Activated naive CD4-positive, alpha-beta T cell treated with anti-CD3 and anti-CD28 coated beads, Interleukin-2, amount 50 U/mL, for 24 hours (primary cell): ENCODE measurements at regions not wholly inside any gene's neighbourhood (a gene's known extent, or its start where the extent isn't known, plus 50 kb on each side); places are given as distances from the start of the nearest gene placed in this dataset.
A peak's percentile ranks its signal among the peaks of the same experiment; 100 is the strongest.
"Not testable (repeated sequence)": the region's sequence is repeated elsewhere in the genome, so short reads cannot be mapped to it uniquely, and the experiment has no call there.

Experiments used
- H3K27ac Mint-ChIP-seq: one replicate; pipeline ENCODE4 v1.8.0; 2021; ENCODE audit warnings: mild to moderate bottlenecking, mixed read lengths
- H3K27me3 Mint-ChIP-seq: one replicate; pipeline ENCODE4 v1.8.0; 2021; ENCODE audit warnings: mixed read lengths
- H3K36me3 Mint-ChIP-seq: one replicate; pipeline ENCODE4 v1.8.0; 2021; ENCODE audit warnings: mixed read lengths
- H3K4me1 Mint-ChIP-seq: one replicate; pipeline ENCODE4 v1.8.0; 2021; ENCODE audit warnings: mixed read lengths
- H3K4me3 Mint-ChIP-seq: one replicate; pipeline ENCODE4 v1.8.0; 2021; ENCODE audit warnings: mild to moderate bottlenecking, mixed read lengths
- H3K9me3 Mint-ChIP-seq: one replicate; pipeline ENCODE4 v1.8.0; 2021; ENCODE audit warnings: mixed read lengths

DNA sequence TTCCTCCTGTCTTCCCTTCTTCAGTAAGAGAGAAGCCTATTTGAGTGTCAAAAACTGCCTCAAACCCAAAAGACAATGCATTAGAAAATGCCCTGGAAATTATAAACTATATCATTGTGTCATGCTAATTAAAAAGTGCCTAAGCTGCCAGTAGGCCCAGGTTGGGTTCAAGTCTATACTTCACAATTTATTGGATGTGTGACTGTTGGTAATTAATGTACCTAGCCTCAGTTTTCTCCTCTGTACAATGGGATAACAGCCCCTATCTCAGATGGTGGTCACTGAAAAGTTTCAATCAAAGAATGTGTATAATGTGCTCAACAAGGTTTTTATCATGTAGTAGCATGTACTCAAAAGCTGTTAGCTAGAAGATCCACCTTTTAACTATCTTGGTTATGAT, 246.9 kb upstream of the DUSP10 start:
- Mint-ChIP-seq H3K27me3 (no peaks in the 10 kb centered on the region), H3K27ac (no peak overlapping the region), H3K36me3 (no peaks in the 10 kb centered on the region), H3K9me3 (no peaks in the 10 kb centered on the region), H3K4me3 (no peak overlapping the region), H3K4me1 (peaks cover 16% of the 10 kb centered on the region)

DNA sequence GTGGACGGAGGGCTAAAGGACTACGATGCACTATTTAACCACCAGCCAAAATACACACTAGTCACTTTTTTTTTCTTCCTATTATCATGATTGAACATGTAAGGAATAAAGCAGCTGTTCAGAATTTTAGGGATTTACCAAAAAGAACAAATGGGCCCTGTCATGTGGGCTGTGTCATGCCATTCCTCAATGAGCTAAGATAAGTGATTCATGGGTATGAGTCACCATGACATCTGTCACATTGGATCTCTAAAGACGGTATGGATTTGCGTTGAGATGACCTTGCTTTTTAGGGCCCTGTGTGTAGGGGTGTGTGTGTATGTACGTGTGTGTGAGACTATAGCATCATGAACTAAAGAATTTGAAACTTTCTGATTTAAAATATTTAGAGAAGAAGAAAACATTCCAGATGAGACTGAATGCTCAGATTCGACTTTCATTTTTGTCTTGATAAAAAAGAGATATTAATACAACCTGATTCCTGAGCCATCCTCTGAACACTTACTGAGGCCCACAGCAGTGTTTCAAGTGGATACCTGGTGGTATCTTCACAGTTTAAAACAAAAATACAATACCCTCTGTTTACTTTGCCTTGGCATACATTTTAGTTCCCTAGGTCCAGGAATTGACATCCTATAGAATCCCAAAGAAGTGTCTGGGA, 246.1 kb upstream of the DUSP10 start:
- Mint-ChIP-seq H3K4me1 (peaks cover 13% of the 10 kb centered on the region), H3K9me3 (no peaks in the 10 kb centered on the region), H3K27me3 (peaks cover 3% of the 10 kb centered on the region), H3K4me3 (no peak overlapping the region), H3K27ac (no peak overlapping the region), H3K36me3 (no peaks in the 10 kb centered on the region)

DNA sequence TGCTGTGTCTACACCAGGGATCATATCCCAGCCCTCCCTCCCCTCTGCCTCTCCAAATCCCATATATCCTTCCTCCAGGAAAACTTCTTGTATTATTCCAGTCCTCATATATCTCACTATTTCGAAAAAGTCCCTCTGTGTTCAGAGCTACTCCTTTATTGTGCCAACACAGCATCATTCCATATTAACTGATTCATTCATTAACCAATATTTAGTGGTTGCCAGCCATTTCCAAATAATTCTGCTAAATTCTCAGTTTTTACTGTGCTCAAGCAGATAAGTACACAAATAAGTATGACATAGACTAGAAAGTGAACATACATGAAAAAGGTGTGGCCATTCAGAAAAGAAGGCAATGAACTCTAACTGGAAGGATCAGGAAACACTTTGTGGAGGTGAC, 241.6 kb upstream of the DUSP10 start:
- Mint-ChIP-seq H3K4me3 (no peak overlapping the region), H3K9me3 (no peaks in the 10 kb centered on the region)

GRCh38 chr1:221981461-221981860, 239.6 kb upstream of the DUSP10 start:
- no peaks in the 10 kb centered on the region for H3K9me3 Mint-ChIP-seq
- no peak overlapping the region for H3K4me3 Mint-ChIP-seq
- H3K27me3 Mint-ChIP-seq, result peaks cover 10% of the 10 kb centered on the region
- H3K4me1 Mint-ChIP-seq, result no peaks in the 10 kb centered on the region
- H3K36me3 Mint-ChIP-seq, result no peaks in the 10 kb centered on the region
- H3K27ac Mint-ChIP-seq, result no peak overlapping the region

More for the DNA sequence above, 241.6 kb upstream of the DUSP10 start:
- Mint-ChIP-seq H3K4me1 (no peaks in the 10 kb centered on the region), H3K36me3 (no peaks in the 10 kb centered on the region), H3K27me3 (peaks cover 10% of the 10 kb centered on the region), H3K27ac (no peak overlapping the region)

DNA sequence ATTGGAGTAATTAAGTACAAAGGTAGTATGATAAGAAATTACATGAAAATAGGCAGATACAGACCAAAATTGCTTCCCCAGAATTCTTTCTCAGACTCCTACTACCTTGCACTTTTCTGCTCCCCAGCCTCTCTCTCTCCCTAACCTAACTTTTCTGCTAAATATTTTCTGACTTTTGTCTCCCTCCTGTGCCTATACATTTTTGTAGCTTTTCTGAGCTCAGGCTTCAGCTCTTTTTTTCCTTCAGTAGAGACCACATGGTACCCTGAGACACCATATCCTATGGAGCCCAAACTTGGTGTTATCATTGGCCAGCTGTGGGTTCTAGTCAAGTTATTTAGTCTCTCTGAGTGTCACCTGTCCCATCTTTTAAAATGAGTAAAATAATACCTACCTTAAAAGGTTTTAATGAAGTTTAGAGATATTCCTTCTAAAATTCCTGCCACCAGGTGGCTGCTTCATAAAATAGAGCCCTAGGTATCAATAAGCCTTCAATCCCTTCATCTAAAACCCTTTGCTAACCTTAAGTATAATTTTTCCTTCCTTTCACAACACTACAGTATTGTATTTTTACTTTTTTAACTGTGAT, 237.6 kb upstream of the DUSP10 start:
- Mint-ChIP-seq H3K9me3 (no peaks in the 10 kb centered on the region), H3K4me1 (no peaks in the 10 kb centered on the region), H3K27me3 (peaks cover 10% of the 10 kb centered on the region)

DNA sequence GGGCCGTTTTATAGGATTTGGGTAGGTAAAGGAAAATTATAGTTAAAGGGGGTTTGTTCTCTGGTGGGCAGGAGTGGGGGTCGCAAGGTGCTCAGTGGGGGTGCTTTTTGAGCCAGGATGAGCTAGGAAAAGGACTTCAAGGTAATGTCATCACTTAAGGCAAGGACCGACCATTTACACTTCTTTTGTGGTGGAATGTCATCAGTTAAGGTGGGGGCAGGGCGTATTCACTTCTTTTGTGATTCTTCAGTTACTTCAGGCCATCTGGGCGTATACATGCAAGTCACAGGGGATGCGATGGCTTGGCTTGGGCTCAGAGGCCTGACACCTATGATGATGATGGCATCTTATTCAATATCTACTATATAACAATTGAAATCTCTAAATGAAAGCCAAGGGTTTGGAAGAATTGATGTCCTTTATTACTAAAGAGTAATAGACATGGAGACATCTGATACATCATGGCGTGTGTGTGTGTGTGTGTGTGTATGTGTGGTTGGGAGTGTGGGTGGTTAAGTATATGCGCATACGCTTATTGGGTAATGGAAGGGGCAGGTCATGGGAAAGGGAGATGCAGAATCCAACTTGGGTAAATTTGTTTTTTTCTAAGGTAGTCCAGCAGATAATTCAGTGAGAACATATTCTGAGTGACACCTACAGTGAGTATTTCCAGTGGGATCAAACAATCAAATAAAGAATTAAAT, 236.9 kb upstream of the DUSP10 start:
- not testable (repeated sequence) for H3K4me1 Mint-ChIP-seq, H3K4me3 Mint-ChIP-seq

More for the DNA sequence above, 237.6 kb upstream of the DUSP10 start:
- Mint-ChIP-seq H3K36me3 (no peaks in the 10 kb centered on the region), H3K27ac (no peak overlapping the region), H3K4me3 (no peak overlapping the region)

DNA sequence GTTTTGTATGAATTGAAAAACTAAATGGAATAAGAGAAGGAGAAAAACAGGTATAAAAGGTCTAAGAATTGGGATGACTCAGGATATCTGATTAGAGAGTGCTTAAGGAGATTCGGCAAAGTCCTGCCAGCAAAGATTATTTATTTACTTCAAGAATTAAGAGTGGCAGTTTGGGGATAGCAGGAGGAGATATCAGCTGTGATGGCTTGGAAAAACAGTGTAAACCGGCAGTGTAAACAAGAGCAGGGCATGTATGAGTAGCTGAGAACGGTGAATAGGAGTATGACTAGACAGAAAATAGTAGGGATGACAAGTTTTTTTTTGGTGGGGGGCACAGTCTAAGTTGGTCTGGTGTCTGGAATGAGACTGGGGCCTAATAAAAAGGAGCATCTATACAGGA, 231.9 kb upstream of the DUSP10 start:
- H3K4me1 Mint-ChIP-seq, H3K36me3 Mint-ChIP-seq, H3K27ac Mint-ChIP-seq, H3K9me3 Mint-ChIP-seq, H3K4me3 Mint-ChIP-seq, H3K27me3 Mint-ChIP-seq: not testable (repeated sequence)

More for the DNA sequence above, 236.9 kb upstream of the DUSP10 start:
- H3K27ac Mint-ChIP-seq, H3K27me3 Mint-ChIP-seq, H3K36me3 Mint-ChIP-seq, H3K9me3 Mint-ChIP-seq: not testable (repeated sequence)

GRCh38 chr1:221972276-221973235, 230.7 kb upstream of the DUSP10 start:
- no peaks in the 10 kb centered on the region for H3K4me1 Mint-ChIP-seq
- H3K9me3 Mint-ChIP-seq, result no peaks in the 10 kb centered on the region
- H3K27ac Mint-ChIP-seq, result peak overlapping the region; percentile 48
- no peaks in the 10 kb centered on the region for H3K36me3 Mint-ChIP-seq
- no peak overlapping the region for H3K4me3 Mint-ChIP-seq
- H3K27me3 Mint-ChIP-seq, result no peaks in the 10 kb centered on the region

DNA sequence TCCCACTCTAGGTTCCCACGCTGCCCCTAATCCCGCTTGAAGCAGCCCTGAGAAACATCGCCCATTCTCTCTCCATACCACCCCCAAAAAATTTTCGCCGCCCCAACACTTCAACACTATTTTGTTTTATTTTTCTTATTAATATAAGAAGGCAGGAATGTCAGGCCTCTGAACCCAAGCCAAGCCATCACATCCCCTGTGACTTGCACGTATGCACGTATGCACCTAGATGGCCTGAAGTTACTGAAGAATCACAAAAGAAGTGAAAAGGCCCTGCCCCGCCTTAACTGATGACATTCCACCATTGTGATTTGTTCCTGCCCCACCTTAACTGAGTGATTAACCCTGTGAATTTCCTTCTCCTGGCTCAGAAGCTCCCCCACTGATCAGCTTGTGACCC, 229.1 kb upstream of the DUSP10 start:
- not testable (repeated sequence) for H3K9me3 Mint-ChIP-seq, H3K27me3 Mint-ChIP-seq, H3K4me1 Mint-ChIP-seq, H3K4me3 Mint-ChIP-seq, H3K27ac Mint-ChIP-seq, H3K36me3 Mint-ChIP-seq

- H3K9me3 Mint-ChIP-seq, H3K4me3 Mint-ChIP-seq, H3K4me1 Mint-ChIP-seq, H3K27me3 Mint-ChIP-seq, H3K27ac Mint-ChIP-seq, H3K36me3 Mint-ChIP-seq: not testable (repeated sequence)
These were observed 227.5 kb upstream of the DUSP10 start for GRCh38 chr1:221969298-221969858.

GRCh38 chr1:221967538-221967937, 225.6 kb upstream of the DUSP10 start:
- not testable (repeated sequence) for H3K27me3 Mint-ChIP-seq, H3K36me3 Mint-ChIP-seq, H3K4me1 Mint-ChIP-seq, H3K4me3 Mint-ChIP-seq, H3K27ac Mint-ChIP-seq, H3K9me3 Mint-ChIP-seq

DNA sequence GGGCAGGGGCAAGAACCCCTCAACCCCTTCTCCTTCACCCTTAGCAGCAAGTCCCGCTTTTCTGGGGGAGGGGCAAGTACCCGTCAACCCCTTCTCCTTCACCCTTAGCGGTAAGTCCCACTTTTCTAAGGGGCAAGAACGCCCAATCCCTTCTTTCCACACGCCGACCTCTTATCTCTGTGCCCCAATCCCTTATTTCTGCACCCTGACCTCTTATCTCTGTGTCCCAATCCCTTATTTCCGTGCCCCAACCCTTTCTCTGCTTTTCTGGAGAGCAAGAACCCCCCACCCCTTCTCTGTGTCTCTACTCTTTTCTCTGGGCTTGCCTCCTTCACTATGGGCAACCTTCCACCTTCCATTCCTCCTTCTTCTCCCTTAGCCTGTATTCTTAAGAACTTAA, 225.0 kb upstream of the DUSP10 start:
- H3K9me3 Mint-ChIP-seq, H3K4me1 Mint-ChIP-seq, H3K27ac Mint-ChIP-seq, H3K27me3 Mint-ChIP-seq, H3K4me3 Mint-ChIP-seq, H3K36me3 Mint-ChIP-seq: not testable (repeated sequence)

- H3K4me3 Mint-ChIP-seq, H3K27me3 Mint-ChIP-seq, H3K9me3 Mint-ChIP-seq, H3K36me3 Mint-ChIP-seq, H3K27ac Mint-ChIP-seq: not testable (repeated sequence)
- H3K4me1 Mint-ChIP-seq, result peaks cover 12% of the 10 kb centered on the region
These were observed 224.0 kb upstream of the DUSP10 start for GRCh38 chr1:221965891-221966290.

GRCh38 chr1:221965252-221965651, 223.4 kb upstream of the DUSP10 start:
- H3K9me3 Mint-ChIP-seq, result no peaks in the 10 kb centered on the region

GRCh38 chr1:221963742-221964141, 221.9 kb upstream of the DUSP10 start:
- Mint-ChIP-seq H3K27ac (no peak overlapping the region), H3K4me1 (peaks cover 12% of the 10 kb centered on the region), H3K27me3 (no peaks in the 10 kb centered on the region), H3K4me3 (no peak overlapping the region), H3K36me3 (no peaks in the 10 kb centered on the region), H3K9me3 (no peaks in the 10 kb centered on the region)

More at GRCh38 chr1:221965252-221965651, 223.4 kb upstream of the DUSP10 start:
- H3K27me3 Mint-ChIP-seq, result no peaks in the 10 kb centered on the region
- peaks cover 12% of the 10 kb centered on the region for H3K4me1 Mint-ChIP-seq
- H3K4me3 Mint-ChIP-seq, result no peak overlapping the region
- no peak overlapping the region for H3K27ac Mint-ChIP-seq
- H3K36me3 Mint-ChIP-seq, result no peaks in the 10 kb centered on the region
